H1 (cell line): ENCODE measurements at regions not wholly inside any gene's neighbourhood (a gene's known extent, or its start where the extent isn't known, plus 50 kb on each side); places are given as distances from the start of the nearest gene placed in this dataset.

ENCODE experiments used
- ASH2L ChIP-seq: fragments of 200-600, 300-600 bp; sonication (generic); IDR thresholded peaks from one replicate; pipeline ENCODE4 v1.7.1; 2017; ENCODE audit warnings: low read length
- BACH1 ChIP-seq: IDR thresholded peaks from 2 replicates; pipeline ENCODE4 v1.6.1; 2012; ENCODE audit warnings: low read length, improper control_type of control experiment
- CHD2 ChIP-seq: IDR thresholded peaks from 2 replicates; pipeline ENCODE4 v1.6.1; 2012; ENCODE audit warnings: low read length, improper control_type of control experiment
- HDAC6 ChIP-seq: IDR thresholded peaks from one replicate; pipeline ENCODE4 v1.7.1; 2012; ENCODE audit warnings: low read depth, mild to moderate bottlenecking, inconsistent platforms, low read length, moderate library complexity
- NANOG ChIP-seq: IDR thresholded peaks from 2 replicates; pipeline ENCODE4 v1.6.1; 2011; ENCODE audit warnings: low read length, low read depth, mild to moderate bottlenecking, inconsistent platforms; ENCODE audit not compliant: insufficient read depth, poor library complexity, severe bottlenecking
- POLR2A ChIP-seq, 2 experiments: IDR thresholded peaks; 1 replicate in 1 of 2; 2 replicates in 1 of 2; pipeline ENCODE4 v1.6.1; 2011; ENCODE audit warnings: low read depth in 2 of 2, low read length in 2 of 2, mild to moderate bottlenecking in 2 of 2; ENCODE audit errors: control extremely low read depth in 1 of 2
- RBBP5 ChIP-seq: IDR thresholded peaks from 2 replicates; pipeline ENCODE4 v1.7.1; 2012; ENCODE audit warnings: low read depth, mild to moderate bottlenecking, inconsistent platforms, low read length, moderate library complexity, borderline replicate concordance
- SUZ12 ChIP-seq: fragments of 200-600 bp; sonication (generic); IDR thresholded peaks from 2 replicates; pipeline ENCODE4 v1.6.1; 2012; ENCODE audit warnings: mild to moderate bottlenecking, inconsistent platforms, low read length, moderate library complexity, mixed read lengths
- ZNF274 ChIP-seq: IDR thresholded peaks from 2 replicates; pipeline ENCODE4 v1.7.0; 2012; ENCODE audit warnings: low read length, borderline replicate concordance; ENCODE audit errors: extremely low read depth

GRCh38 chr4:3713817-3714641 is 52.2 kb upstream of the ADRA2C start (continued):
- TF ChIP-seq HDAC6 (no peak), BACH1 (no peak), ZNF274 (no peak), POLR2A (IDR thresholded peaks at IDR 0.05; ENCODE audit: control extremely low read depth in 1 of 2, low read depth in 2 of 2, low read length in 2 of 2) (no peak), RBBP5 (no peak), ASH2L (no peak), NANOG (no peak), SUZ12 (no peak), CHD2 (no peak)
